ENCODE measurements at regions not wholly inside any gene's neighbourhood (a gene's known extent, or its start where the extent isn't known, plus 50 kb on each side); places are given as distances from the start of the nearest gene placed in this dataset.

GRCh38 chr5:56538580-56538979 is 276.8 kb upstream of the MAP3K1 start:
- peaks cover 7% of the 10 kb centered on the region for H3K4me1 Mint-ChIP-seq
- no peaks in the 10 kb centered on the region for H3K9me3 Mint-ChIP-seq
- H3K27me3 Mint-ChIP-seq: peaks cover 4% of the 10 kb centered on the region
- no peaks in the 10 kb centered on the region for H3K36me3 Mint-ChIP-seq (ENCODE audit: low read depth)
- H3K27ac Mint-ChIP-seq: no peak overlapping the region
- no peak for DNase-seq
- no peak overlapping the region for H3K4me3 Mint-ChIP-seq
- ATAC-seq: no peak

GRCh38 chr5:56535347-56535746 is 280.0 kb upstream of the MAP3K1 start:
- H3K9me3 Mint-ChIP-seq: no peaks in the 10 kb centered on the region
- H3K4me1 Mint-ChIP-seq: no peaks in the 10 kb centered on the region
- H3K4me3 Mint-ChIP-seq: no peak overlapping the region
- no peaks in the 10 kb centered on the region for H3K36me3 Mint-ChIP-seq (ENCODE audit: low read depth)
- no peak overlapping the region for H3K27ac Mint-ChIP-seq
- no peak for ATAC-seq
- no peaks in the 10 kb centered on the region for H3K27me3 Mint-ChIP-seq
- DNase-seq: no peak

- no peak for DNase-seq
- Mint-ChIP-seq H3K27ac (no peak overlapping the region), H3K27me3 (no peaks in the 10 kb centered on the region), H3K4me3 (no peak overlapping the region), H3K4me1 (no peaks in the 10 kb centered on the region), H3K36me3 (ENCODE audit: low read depth) (no peaks in the 10 kb centered on the region), H3K9me3 (no peaks in the 10 kb centered on the region)
- ATAC-seq: no peak
Observed at GRCh38 chr5:56534102-56534829, 281.1 kb upstream of the MAP3K1 start.

DNA sequence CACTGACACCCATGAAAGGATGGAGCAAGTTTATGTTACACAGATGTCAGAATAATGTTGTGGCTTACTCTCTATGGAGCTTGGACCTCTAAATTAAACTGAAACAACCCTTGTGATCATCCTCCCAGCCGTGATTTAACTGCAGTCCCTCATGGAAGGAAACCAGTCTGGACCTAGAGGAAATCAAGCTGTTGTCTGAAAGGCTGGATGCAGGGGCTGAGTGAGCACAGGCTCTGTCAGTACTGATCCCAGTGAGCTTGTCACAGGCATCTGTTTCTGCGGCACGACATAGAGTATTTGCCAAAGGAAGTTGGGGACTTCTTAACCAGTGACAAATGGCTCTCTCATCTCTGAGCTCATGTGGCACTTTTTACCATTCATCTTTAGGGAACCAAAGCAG is 282.9 kb upstream of the MAP3K1 start:
- Mint-ChIP-seq H3K36me3 (ENCODE audit: low read depth) (no peaks in the 10 kb centered on the region), H3K9me3 (no peaks in the 10 kb centered on the region)
- ATAC-seq: no peak

DNA sequence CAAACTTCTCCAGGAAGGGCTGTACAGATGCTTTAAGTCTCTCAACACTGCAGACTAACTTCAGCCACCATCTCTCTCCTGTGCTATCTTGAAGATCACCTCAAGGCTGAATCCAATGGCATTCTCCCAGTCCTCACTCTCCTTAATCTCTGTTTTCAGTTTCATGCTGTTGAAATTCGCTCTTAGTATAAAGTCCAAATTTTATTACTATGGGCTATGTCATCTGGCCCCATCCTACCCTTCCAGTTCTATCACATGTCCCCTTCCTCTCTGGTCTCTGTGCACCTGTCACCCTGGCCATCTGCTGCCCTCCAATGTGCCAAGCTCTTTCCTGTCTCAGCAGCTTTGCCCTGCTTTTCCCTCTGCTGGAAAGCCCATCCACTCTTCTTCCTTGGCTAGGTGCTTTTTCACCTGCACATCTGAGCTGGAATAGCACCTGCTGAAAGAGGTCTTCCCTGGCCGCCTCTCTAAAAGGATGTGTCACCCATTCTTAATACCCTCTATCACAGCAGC is 284.7 kb upstream of the MAP3K1 start:
- H3K4me1 Mint-ChIP-seq: no peaks in the 10 kb centered on the region
- no peaks in the 10 kb centered on the region for H3K36me3 Mint-ChIP-seq (ENCODE audit: low read depth)
- DNase-seq: no peak
- no peaks in the 10 kb centered on the region for H3K27me3 Mint-ChIP-seq
- ATAC-seq: no peak
- H3K9me3 Mint-ChIP-seq: no peaks in the 10 kb centered on the region
- no peak overlapping the region for H3K4me3 Mint-ChIP-seq
- H3K27ac Mint-ChIP-seq: no peak overlapping the region

More for the DNA sequence above, 282.9 kb upstream of the MAP3K1 start:
- no peaks in the 10 kb centered on the region for H3K27me3 Mint-ChIP-seq
- H3K27ac Mint-ChIP-seq: no peak overlapping the region
- no peaks in the 10 kb centered on the region for H3K4me1 Mint-ChIP-seq
- no peak for DNase-seq
- H3K4me3 Mint-ChIP-seq: no peak overlapping the region

GRCh38 chr5:56529666-56530430 is 285.5 kb upstream of the MAP3K1 start:
- ATAC-seq: no peak
- no peaks in the 10 kb centered on the region for H3K27me3 Mint-ChIP-seq
- no peak overlapping the region for H3K27ac Mint-ChIP-seq
- no peaks in the 10 kb centered on the region for H3K4me1 Mint-ChIP-seq
- H3K9me3 Mint-ChIP-seq: no peaks in the 10 kb centered on the region
- no peak for DNase-seq
- H3K4me3 Mint-ChIP-seq: no peak overlapping the region
- H3K36me3 Mint-ChIP-seq (ENCODE audit: low read depth): no peaks in the 10 kb centered on the region

- no peak for DNase-seq
- H3K4me3 Mint-ChIP-seq: no peak overlapping the region
- no peaks in the 10 kb centered on the region for H3K27me3 Mint-ChIP-seq
- H3K27ac Mint-ChIP-seq: no peak overlapping the region
- ATAC-seq: no peak
- H3K4me1 Mint-ChIP-seq: no peaks in the 10 kb centered on the region
- H3K36me3 Mint-ChIP-seq (ENCODE audit: low read depth): no peaks in the 10 kb centered on the region
- H3K9me3 Mint-ChIP-seq: no peaks in the 10 kb centered on the region
Observed at GRCh38 chr5:56527174-56527573, 288.2 kb upstream of the MAP3K1 start.

- Mint-ChIP-seq H3K9me3 (no peaks in the 10 kb centered on the region), H3K4me3 (no peak overlapping the region), H3K36me3 (ENCODE audit: low read depth) (no peaks in the 10 kb centered on the region), H3K27ac (no peak overlapping the region), H3K27me3 (no peaks in the 10 kb centered on the region), H3K4me1 (no peaks in the 10 kb centered on the region)
- no peak for ATAC-seq
- DNase-seq: no peak
Observed at GRCh38 chr5:56525113-56525512, 290.2 kb upstream of the MAP3K1 start.

DNA sequence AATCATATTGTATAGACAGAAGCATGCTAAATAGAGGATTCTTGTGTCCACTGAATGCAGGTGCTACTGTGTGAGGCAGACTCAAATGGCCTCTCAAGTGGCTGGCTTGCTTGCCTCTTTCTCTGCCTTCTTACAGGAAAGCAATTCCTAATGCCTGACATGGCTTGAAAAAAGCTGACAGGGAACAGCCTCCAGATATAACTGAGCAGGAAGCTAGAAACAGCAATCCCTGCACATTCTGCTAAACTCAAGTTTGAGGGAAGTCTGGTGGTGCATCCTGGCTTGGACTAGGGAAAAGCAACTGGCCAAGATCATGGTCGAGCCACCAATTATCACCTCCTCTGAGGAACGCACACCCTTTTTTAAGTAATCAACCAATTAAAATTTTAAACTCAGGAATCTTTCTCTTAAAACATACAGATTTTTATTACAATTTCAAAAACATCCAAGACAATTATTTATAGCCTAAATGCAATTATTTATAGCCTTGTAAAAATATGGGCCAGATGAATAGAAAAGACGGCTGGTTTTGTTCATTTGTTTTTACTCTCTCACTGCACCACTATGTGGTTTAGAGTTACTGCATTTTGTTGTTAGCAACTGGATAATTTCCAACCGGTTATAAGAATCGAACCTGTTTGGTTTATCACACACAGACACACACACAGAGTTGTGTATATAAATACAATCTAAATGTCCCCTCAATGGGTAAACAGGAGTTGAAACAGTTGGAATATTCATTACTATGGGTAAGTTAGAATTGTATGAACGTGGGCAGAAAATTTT is 290.9 kb upstream of the ANKRD55 start:
- no peaks in the 10 kb centered on the region for H3K36me3 Mint-ChIP-seq (ENCODE audit: low read depth)
- DNase-seq (no peak), ATAC-seq (no peak)
- no peak overlapping the region for H3K4me3 Mint-ChIP-seq
- no peaks in the 10 kb centered on the region for H3K9me3 Mint-ChIP-seq
- H3K27ac Mint-ChIP-seq: no peak overlapping the region
- no peaks in the 10 kb centered on the region for H3K4me1 Mint-ChIP-seq
- peaks cover 2% of the 10 kb centered on the region for H3K27me3 Mint-ChIP-seq

GRCh38 chr5:56522960-56523359 is 289.8 kb upstream of the ANKRD55 start:
- H3K36me3 Mint-ChIP-seq (ENCODE audit: low read depth): no peaks in the 10 kb centered on the region
- H3K27ac Mint-ChIP-seq: no peak overlapping the region
- H3K27me3 Mint-ChIP-seq: peaks cover 2% of the 10 kb centered on the region
- H3K4me3 Mint-ChIP-seq: no peak overlapping the region
- H3K4me1 Mint-ChIP-seq: no peaks in the 10 kb centered on the region
- DNase-seq (no peak), ATAC-seq (no peak)
- H3K9me3 Mint-ChIP-seq: no peaks in the 10 kb centered on the region

GRCh38 chr5:56522169-56522568 is 289.0 kb upstream of the ANKRD55 start:
- DNase-seq (no peak), ATAC-seq (no peak)
- Mint-ChIP-seq H3K4me1 (peaks cover 5% of the 10 kb centered on the region), H3K36me3 (ENCODE audit: low read depth) (no peaks in the 10 kb centered on the region), H3K9me3 (no peaks in the 10 kb centered on the region), H3K27me3 (peaks cover 2% of the 10 kb centered on the region), H3K4me3 (no peak overlapping the region), H3K27ac (no peak overlapping the region)

- H3K36me3 Mint-ChIP-seq (ENCODE audit: low read depth): no peaks in the 10 kb centered on the region
- peaks cover 2% of the 10 kb centered on the region for H3K27me3 Mint-ChIP-seq
- no peak overlapping the region for H3K4me3 Mint-ChIP-seq
- ATAC-seq (no peak), DNase-seq (no peak)
- H3K27ac Mint-ChIP-seq: no peak overlapping the region
- H3K4me1 Mint-ChIP-seq: peaks cover 7% of the 10 kb centered on the region
- no peaks in the 10 kb centered on the region for H3K9me3 Mint-ChIP-seq
Observed at GRCh38 chr5:56520986-56521730, 288.0 kb upstream of the ANKRD55 start.

DNA sequence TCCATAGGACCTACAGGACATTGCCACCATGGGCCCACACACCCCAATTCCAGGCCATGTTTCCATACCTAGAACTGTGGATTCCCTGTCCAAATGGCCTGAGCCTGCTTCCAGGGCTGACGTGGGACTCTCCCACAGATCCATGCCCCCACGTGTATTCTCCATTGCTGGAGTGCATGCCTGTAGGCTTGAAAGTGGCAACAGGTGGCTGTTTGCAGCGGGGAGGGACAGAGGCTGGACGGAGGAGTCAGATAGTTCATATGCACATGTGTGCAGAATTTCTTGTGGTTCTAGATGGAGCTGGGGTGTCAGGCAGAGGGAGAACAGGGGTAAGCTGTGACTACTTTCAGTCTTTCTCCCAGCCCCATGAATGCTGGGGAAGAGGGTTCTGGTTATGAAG is 285.7 kb upstream of the ANKRD55 start:
- Mint-ChIP-seq H3K36me3 (ENCODE audit: low read depth) (no peaks in the 10 kb centered on the region), H3K27me3 (peaks cover 2% of the 10 kb centered on the region)
- no peak for ATAC-seq

GRCh38 chr5:56517011-56517416 is 283.9 kb upstream of the ANKRD55 start:
- Mint-ChIP-seq H3K27me3 (peaks cover 2% of the 10 kb centered on the region), H3K4me1 (peaks cover 14% of the 10 kb centered on the region), H3K9me3 (no peaks in the 10 kb centered on the region), H3K36me3 (ENCODE audit: low read depth) (no peaks in the 10 kb centered on the region), H3K27ac (no peak overlapping the region), H3K4me3 (no peak overlapping the region)
- DNase-seq (no peak), ATAC-seq (no peak)

More for the DNA sequence above, 285.7 kb upstream of the ANKRD55 start:
- H3K4me3 Mint-ChIP-seq: no peak overlapping the region
- no peaks in the 10 kb centered on the region for H3K9me3 Mint-ChIP-seq
- H3K27ac Mint-ChIP-seq: no peak overlapping the region
- DNase-seq: no peak
- peaks cover 7% of the 10 kb centered on the region for H3K4me1 Mint-ChIP-seq

Measured in activated naive CD8-positive, alpha-beta T cell treated with anti-CD3 and anti-CD28 coated beads, Interleukin-2, amount 50 U/mL, for 24 hours (primary cell).